ENCODE measurements at regions not wholly inside any gene's neighbourhood (a gene's known extent, or its start where the extent isn't known, plus 50 kb on each side); places are given as distances from the start of the nearest gene placed in this dataset.

- in situ Hi-C loops (cut with HindIII; ENCODE audit: low sequenced_read_pairs): no loop called here
- no peak for DNase-seq (ENCODE audit: low read depth, low spot score)
- TF ChIP-seq CTCF (IDR thresholded peaks at IDR 0.05; ENCODE audit: low read depth, low read length): no peak
- no peak overlapping the region for H3K4me3 ChIP-seq (ENCODE audit: low read depth, low read length)
Measured at GRCh38 chr5:155068616-155069100, 55.1 kb downstream of the KIF4B start.

GRCh38 chr5:155069961-155070360 is 56.4 kb downstream of the KIF4B start:
- DNase-seq (ENCODE audit: low read depth, low spot score): no peak
- H3K4me3 ChIP-seq (ENCODE audit: low read depth, low read length): no peak overlapping the region
- in situ Hi-C loops (cut with HindIII; ENCODE audit: low sequenced_read_pairs): no loop called here
- no peak for TF ChIP-seq CTCF (IDR thresholded peaks at IDR 0.05; ENCODE audit: low read depth, low read length)

GRCh38 chr5:155070781-155071180 is 57.2 kb downstream of the KIF4B start:
- in situ Hi-C loops (cut with HindIII; ENCODE audit: low sequenced_read_pairs): no loop called here
- no peak for TF ChIP-seq CTCF (IDR thresholded peaks at IDR 0.05; ENCODE audit: low read depth, low read length)
- no peak overlapping the region for H3K4me3 ChIP-seq (ENCODE audit: low read depth, low read length)
- no peak for DNase-seq (ENCODE audit: low read depth, low spot score)

GRCh38 chr5:155076379-155076778 is 62.8 kb downstream of the KIF4B start:
- in situ Hi-C loops (cut with HindIII; ENCODE audit: low sequenced_read_pairs): no loop called here
- TF ChIP-seq CTCF (IDR thresholded peaks at IDR 0.05; ENCODE audit: low read depth, low read length): no peak
- no peak overlapping the region for H3K4me3 ChIP-seq (ENCODE audit: low read depth, low read length)
- no peak for DNase-seq (ENCODE audit: low read depth, low spot score)

- no peak overlapping the region for H3K4me3 ChIP-seq (ENCODE audit: low read depth, low read length)
- in situ Hi-C loops (cut with HindIII; ENCODE audit: low sequenced_read_pairs): no loop called here
- TF ChIP-seq CTCF (IDR thresholded peaks at IDR 0.05; ENCODE audit: low read depth, low read length): no peak
- no peak for DNase-seq (ENCODE audit: low read depth, low spot score)
Measured at GRCh38 chr5:155079698-155080097, 66.1 kb downstream of the KIF4B start.

- no peak for TF ChIP-seq CTCF (IDR thresholded peaks at IDR 0.05; ENCODE audit: low read depth, low read length)
- no peak overlapping the region for H3K4me3 ChIP-seq (ENCODE audit: low read depth, low read length)
- in situ Hi-C loops (cut with HindIII; ENCODE audit: low sequenced_read_pairs): no loop called here
- DNase-seq (ENCODE audit: low read depth, low spot score): no peak
Measured at GRCh38 chr5:155080721-155081120, 67.2 kb downstream of the KIF4B start.

GRCh38 chr5:155081618-155082017 is 68.1 kb downstream of the KIF4B start:
- TF ChIP-seq CTCF (IDR thresholded peaks at IDR 0.05; ENCODE audit: low read depth, low read length): no peak
- no peak for DNase-seq (ENCODE audit: low read depth, low spot score)
- in situ Hi-C loops (cut with HindIII; ENCODE audit: low sequenced_read_pairs): no loop called here
- no peak overlapping the region for H3K4me3 ChIP-seq (ENCODE audit: low read depth, low read length)
